ENCODE measurements at regions not wholly inside any gene's neighbourhood (a gene's known extent, or its start where the extent isn't known, plus 50 kb on each side); places are given as distances from the start of the nearest gene placed in this dataset.
"Not testable (repeated sequence)": the region's sequence is repeated elsewhere in the genome, so short reads cannot be mapped to it uniquely, and the experiment has no call there.

GRCh38 chr5:130331332-130331731 lies 427.1 kb downstream of the CHSY3 start:
- TF ChIP-seq CTCF (conservative IDR thresholded peaks at IDR 0.05) = no peak
- no peak overlapping the region for H3K27ac ChIP-seq

- H3K27ac ChIP-seq = no peak overlapping the region
- no peak for TF ChIP-seq CTCF (conservative IDR thresholded peaks at IDR 0.05)
Measured at GRCh38 chr5:130324953-130325671, 420.8 kb downstream of the CHSY3 start.

- TF ChIP-seq CTCF (conservative IDR thresholded peaks at IDR 0.05) = no peak
- H3K27ac ChIP-seq = no peak overlapping the region
Measured at GRCh38 chr5:130323804-130324454, 419.7 kb downstream of the CHSY3 start.

- H3K27ac ChIP-seq = no peak overlapping the region
- TF ChIP-seq CTCF (conservative IDR thresholded peaks at IDR 0.05) = no peak
Measured at GRCh38 chr5:130321931-130322330, 417.7 kb downstream of the CHSY3 start.

GRCh38 chr5:130316971-130317680 lies 412.9 kb downstream of the CHSY3 start:
- H3K27ac ChIP-seq = no peak overlapping the region
- no peak for TF ChIP-seq CTCF (conservative IDR thresholded peaks at IDR 0.05)

- H3K27ac ChIP-seq = no peak overlapping the region
- no peak for TF ChIP-seq CTCF (conservative IDR thresholded peaks at IDR 0.05)
Measured at GRCh38 chr5:130295235-130295634, 391.0 kb downstream of the CHSY3 start.

GRCh38 chr5:130294798-130295197 lies 390.5 kb downstream of the CHSY3 start:
- not testable (repeated sequence) for H3K27ac ChIP-seq

All from VCaP (cell line).